Panc1 (cell line): ENCODE measurements at regions not wholly inside any gene's neighbourhood (a gene's known extent, or its start where the extent isn't known, plus 50 kb on each side); places are given as distances from the start of the nearest gene placed in this dataset.

ENCODE experiments used
- ATAC-seq: fragments of 200-7000 bp; cut with Tn5 transposase; 2 replicates; pipeline ENCODE4 v1.9.1; 2020; ENCODE audit warnings: mild to moderate bottlenecking, moderate library complexity
- BruUV-seq: library from RNA; stranded (reverse); fragments of 400-500 nt; replicated peaks from 2 replicates; lab custom pipeline; 2021; lab: Mats Ljungman, UMichigan
- CTCF ChIA-PET: fragments of 300-600 bp; sonication (Branson Sonifier 250); formaldehyde crosslinking; loops from one replicate; lab custom pipeline; 2022; ENCODE audit warnings: antibody characterized with exemption; lab: Charles Lee
- POLR2A ChIA-PET: fragments of 300-600 bp; sonication (Branson Sonifier 250); formaldehyde crosslinking; loops from one replicate; lab custom pipeline; 2022; ENCODE audit warnings: antibody characterized with exemption; lab: Charles Lee
- DNase-seq: peaks from one replicate; pipeline ENCODE4 v3.0.0-alpha.2; 2010; ENCODE audit warnings: low read depth, low spot score
- H3K27ac ChIP-seq: 2 replicates; pipeline ENCODE4 v1.5.1; 2011; ENCODE audit warnings: mild to moderate bottlenecking, low read length, inconsistent platforms
- H3K27me3 ChIP-seq: fragments of 200-500 bp; sonication (Bioruptor generic); 2 replicates; pipeline ENCODE4 v1.6.0; 2014; ENCODE audit warnings: low read length, inconsistent platforms; ENCODE audit not compliant: control insufficient read depth, insufficient read depth
- H3K36me3 ChIP-seq: fragments of 200-500 bp; sonication (Bioruptor generic); 2 replicates; pipeline ENCODE4 v1.5.1; 2014; ENCODE audit warnings: inconsistent platforms, mild to moderate bottlenecking, low read length, moderate library complexity; ENCODE audit not compliant: control insufficient read depth, insufficient read depth
- H3K4me1 ChIP-seq: 2 replicates; pipeline ENCODE4 v1.5.1; 2011; ENCODE audit warnings: inconsistent platforms, mild to moderate bottlenecking, low read length, moderate library complexity; ENCODE audit not compliant: control insufficient read depth, insufficient read depth
- H3K4me3 ChIP-seq, 2 experiments: 2 replicates each; pipeline ENCODE4 v1.5.1; 2011 to 2012; ENCODE audit warnings: low read depth in 2 of 2, low read length in 2 of 2, mild to moderate bottlenecking in 2 of 2, inconsistent platforms in 1 of 2, moderate library complexity in 1 of 2
- H3K9me3 ChIP-seq: fragments of 200-500 bp; sonication (Bioruptor generic); 2 replicates; pipeline ENCODE4 v1.5.1; 2014; ENCODE audit warnings: low read depth, mild to moderate bottlenecking, inconsistent platforms, low read length, moderate library complexity; ENCODE audit not compliant: control insufficient read depth, insufficient read depth
- CTCF ChIP-seq: fragments of 450-650 bp; IDR thresholded peaks from 2 replicates; pipeline ENCODE4 v1.5.1; 2017; ENCODE audit warnings: mild to moderate bottlenecking
- POLR2AphosphoS5 ChIP-seq: IDR thresholded peaks from 2 replicates; pipeline ENCODE4 v1.6.1; 2012; ENCODE audit warnings: mild to moderate bottlenecking, low read depth, low read length, moderate library complexity
- REST ChIP-seq, 2 experiments: IDR thresholded peaks; 2 replicates each; pipeline ENCODE4 v1.6.1; 2011 to 2012; ENCODE audit warnings: low read depth in 2 of 2, control low read depth in 1 of 2, low read length in 1 of 2, mild to moderate bottlenecking in 1 of 2, moderate library complexity in 1 of 2; ENCODE audit not compliant: insufficient read depth in 1 of 2
- SIN3A ChIP-seq: IDR thresholded peaks from 2 replicates; pipeline ENCODE4 v1.6.1; 2012; ENCODE audit warnings: low read depth, mild to moderate bottlenecking, low read length, moderate library complexity, borderline replicate concordance; ENCODE audit not compliant: insufficient read depth
- TCF7L2 ChIP-seq: IDR thresholded peaks from 2 replicates; pipeline ENCODE4 v1.6.1; 2011; ENCODE audit warnings: mild to moderate bottlenecking, low read depth, low read length, inconsistent platforms
- in situ Hi-C: cut with HindIII; loops from 2 replicates; pipeline ENCODE4 v1.10.0; 2016; ENCODE audit warnings: low sequenced_read_pairs, low pct_unique_long_range_greater_than_20kb
- intact Hi-C: fragments of 100-400 bp; cut with micrococcal nuclease; formaldehyde crosslinking; loops from one replicate; pipeline ENCODE4 v1.10.0; 2022; ENCODE audit not compliant: unreplicated experiment

DNA sequence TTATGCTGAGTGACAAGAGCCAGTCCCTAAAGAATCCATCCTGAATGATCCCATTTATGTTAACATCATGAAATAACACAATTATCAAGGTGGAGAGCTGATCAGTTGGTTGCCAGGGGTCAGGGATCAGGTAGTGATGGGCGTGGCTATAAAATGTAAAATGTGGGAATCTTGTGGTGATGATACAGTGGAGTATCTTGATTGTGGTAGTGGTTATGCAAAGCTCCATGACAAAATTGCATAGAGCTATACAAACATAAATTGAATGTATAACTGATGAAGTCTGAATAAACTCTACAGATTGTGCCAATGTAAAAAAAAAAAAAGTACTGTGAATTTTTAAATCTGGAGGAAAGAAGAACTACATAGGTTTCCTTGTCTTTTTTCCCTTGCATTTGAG, 104.6 kb upstream of the SPATA31C2 start:
- no peaks in the 10 kb centered on the region for H3K9me3 ChIP-seq
- CTCF ChIA-PET, result interaction anchor here (0.7 kb wide), 1 partner anchor 336 kb away, joined by 7 read pairs; no protein-coding TSS in a partner anchor
- in situ Hi-C loops (no loop called here), intact Hi-C loops (no loop called here)
- no peaks in the 10 kb centered on the region for H3K27me3 ChIP-seq
- ATAC-seq (no peak), DNase-seq (no peak)
- H3K4me3 ChIP-seq, result no peak overlapping the region
- BruUV-seq, result no TSS peak
- POLR2A ChIA-PET, result interaction anchor here (0.6 kb wide), 1 partner anchor 60 kb away, joined by 3 read pairs; no protein-coding TSS in a partner anchor
- no peaks in the 10 kb centered on the region for H3K36me3 ChIP-seq
- no peaks in the 10 kb centered on the region for H3K4me1 ChIP-seq
- no peak for TF ChIP-seq TCF7L2
- no peak overlapping the region for H3K27ac ChIP-seq

DNA sequence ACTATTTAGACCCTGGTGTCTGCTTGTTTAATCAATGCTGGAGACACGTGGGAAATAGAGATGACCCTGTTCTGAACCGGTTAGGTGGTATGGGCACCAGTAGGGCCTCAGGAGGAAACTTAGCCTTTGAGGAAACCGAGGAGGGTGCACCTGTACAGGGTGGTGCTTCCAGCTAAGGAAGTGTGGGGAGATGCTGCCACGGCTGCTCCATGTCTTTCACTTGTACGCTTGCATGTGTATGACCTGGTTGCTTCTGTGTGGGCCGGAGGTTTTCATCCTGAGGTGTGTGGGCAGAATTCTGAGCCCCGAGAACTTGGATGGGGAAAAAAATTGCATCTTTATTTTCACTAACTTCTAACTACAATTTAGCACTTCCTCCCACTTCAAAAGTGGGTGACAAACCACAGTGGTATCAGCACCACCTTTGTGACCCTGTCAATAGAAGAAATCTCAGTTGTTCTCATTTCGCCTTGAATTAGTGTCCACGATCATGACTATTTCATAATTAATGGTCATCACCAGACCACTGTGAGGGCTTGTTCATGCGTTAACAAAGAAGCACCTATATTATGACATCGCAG, 99.8 kb upstream of the SPATA31C2 start:
- no peaks in the 10 kb centered on the region for H3K9me3 ChIP-seq
- BruUV-seq, result no TSS peak
- H3K27ac ChIP-seq, result no peak overlapping the region
- intact Hi-C loops (no loop called here), in situ Hi-C loops (no loop called here)
- DNase-seq, result no peak
- no peak for ATAC-seq
- ChIA-PET POLR2A (no interaction called here), CTCF (no interaction called here)
- no peak for TF ChIP-seq SIN3A
- no peak for TF ChIP-seq CTCF
- no peak for TF ChIP-seq REST (IDR thresholded peaks at IDR 0.05; ENCODE audit: insufficient read depth in 1 of 2, low read depth in 2 of 2, low read length in 1 of 2)
- TF ChIP-seq POLR2AphosphoS5, result no peak
- no peaks in the 10 kb centered on the region for H3K27me3 ChIP-seq
- no peak overlapping the region for H3K4me3 ChIP-seq
- H3K4me1 ChIP-seq, result no peaks in the 10 kb centered on the region
- no peaks in the 10 kb centered on the region for H3K36me3 ChIP-seq

DNA sequence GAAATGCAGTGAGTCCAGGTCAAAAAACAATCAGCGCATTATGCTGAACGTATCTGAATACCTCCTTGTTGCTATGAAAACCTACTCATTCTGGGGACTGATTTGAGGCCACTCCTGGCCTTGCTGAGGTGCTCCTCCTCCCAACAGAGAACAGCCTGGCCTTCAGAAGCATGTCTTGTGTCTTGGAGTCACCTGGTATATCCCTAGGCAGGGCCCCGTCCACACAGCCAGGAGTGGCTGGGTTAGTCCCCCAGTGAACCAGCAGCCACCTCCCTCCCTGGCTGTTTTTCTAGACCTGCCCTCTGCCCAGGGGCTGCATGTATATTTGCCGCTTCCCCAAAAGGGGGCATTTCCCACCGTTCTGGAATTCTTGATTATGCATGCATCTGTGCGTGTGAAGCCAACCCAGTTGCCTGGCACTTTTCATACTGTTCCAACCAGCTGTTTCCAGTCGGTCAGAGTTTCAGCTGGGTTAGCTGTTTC, 99.2 kb upstream of the SPATA31C2 start:
- Histone ChIP-seq H3K4me1 (no peaks in the 10 kb centered on the region), H3K27ac (no peak overlapping the region), H3K36me3 (no peaks in the 10 kb centered on the region), H3K27me3 (no peaks in the 10 kb centered on the region), H3K9me3 (no peaks in the 10 kb centered on the region), H3K4me3 (no peak overlapping the region)
- intact Hi-C loops (no loop called here), in situ Hi-C loops (no loop called here)
- ChIA-PET CTCF (no interaction called here), POLR2A (no interaction called here)
- DNase-seq (no peak), ATAC-seq (no peak)
- TF ChIP-seq SIN3A, result no peak
- BruUV-seq, result no TSS peak
